Right lobe of liver (tissue), 6 donors: ENCODE measurements at regions not wholly inside any gene's neighbourhood (a gene's known extent, or its start where the extent isn't known, plus 50 kb on each side); places are given as distances from the start of the nearest gene placed in this dataset.

Experiments
- ATAC-seq, 4 donors: fragments of 200-7000 bp; cut with Tn5 transposase; one replicate each; pipeline ENCODE4 v1.9.1; 2020; ENCODE audit warnings: mild to moderate bottlenecking in 4 of 4, moderate library complexity in 4 of 4
- DNase-seq, 3 donors: peaks; one replicate each; pipeline ENCODE4 v3.0.0-alpha.2; 2020
- H3K27ac ChIP-seq, 3 donors: fragments of 200-600 bp; one replicate each; pipeline ENCODE4 v1.8.0; 2022
- H3K27me3 ChIP-seq, 2 donors: fragments of 200-600 bp; one replicate each; pipeline ENCODE4 v1.8.0; 2022
- H3K36me3 ChIP-seq, 4 donors: fragments of 200-600 bp; sonication (generic) in 1 of 4; one replicate each; pipeline versions ENCODE4 v1.5.1 to v1.8.0; 2017 to 2022; ENCODE audit warnings: control low read depth in 1 of 4
- H3K4me1 ChIP-seq, 4 donors: fragments of 200-600 bp; sonication (generic) in 1 of 4; one replicate each; pipeline versions ENCODE4 v1.5.1 to v1.8.0; 2017 to 2022; ENCODE audit warnings: control low read depth in 1 of 4
- H3K4me3 ChIP-seq, 3 donors: fragments of 200-600 bp; one replicate each; pipeline ENCODE4 v1.8.0; 2022
- H3K9me3 ChIP-seq, 4 donors: fragments of 200-600 bp; sonication (generic) in 1 of 4; one replicate each; pipeline versions ENCODE4 v1.5.1 to v1.8.0; 2017 to 2022; ENCODE audit warnings: control low read depth in 1 of 4
- POLR2A ChIP-seq: fragments of 450-650 bp; IDR thresholded peaks from one replicate; pipeline ENCODE4 v1.6.1; 2017; ENCODE audit warnings: antibody characterized with exemption, mild to moderate bottlenecking
- WGBS: methylation state at CpG from one replicate; pipeline ENCODE4 v1.1.6; 2018; ENCODE audit warnings: low coverage, low lambda C conversion rate; ENCODE audit not compliant: insufficient coverage; ENCODE audit errors: missing lambda C conversion rate; 5-methylcytosine and 5-hydroxymethylcytosine counted together
- intact Hi-C, 2 donors: fragments of 100-400 bp; cut with DNase I; formaldehyde crosslinking; loops; one replicate each; pipeline versions ENCODE4 v1.11.2 to v1.14.1; 2022
- TF ChIP-seq, protein P1 (sequence below), 4 donors: fragments of 200-600 bp in 3 of 4; fragments of 450-650 bp in 1 of 4; IDR thresholded peaks; one replicate each; pipeline versions ENCODE4 v1.5.1 to v1.8.0; 2016 to 2022; ENCODE audit warnings: antibody characterized with exemption in 4 of 4, mild to moderate bottlenecking in 2 of 4
- donor health status: DM: no; HTN: yes; CAD: no.
- donor health status: DM: no; HTN: no; CAD: no.
- donor health status: DM: no; HTN: no; CAD: no.
- donor health status: DM: no; HTN: yes; CAD: no.
- donor health status: DM: no; HTN: yes; CAD: no.

DNA sequence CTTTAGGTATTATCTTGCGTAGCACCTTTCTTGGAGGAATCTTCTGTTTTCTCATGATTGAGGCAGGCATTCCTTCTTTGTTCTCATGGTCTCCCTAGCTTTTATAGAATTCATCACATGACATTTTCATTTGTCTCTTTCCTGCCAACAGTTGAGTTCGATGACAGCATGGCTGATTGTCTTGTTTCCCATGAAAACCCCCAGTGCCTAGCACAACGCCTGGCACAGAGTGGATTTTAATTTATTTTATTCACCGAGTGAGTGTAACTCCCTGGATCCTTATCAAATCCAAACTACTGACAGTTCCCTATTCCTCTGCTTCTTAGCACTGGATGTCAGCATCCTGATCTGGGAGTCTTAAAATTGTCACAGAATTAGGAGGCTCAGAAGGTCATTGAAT, 182.6 kb downstream of the SUDS3 start:
- Histone ChIP-seq H3K36me3 (no peaks in the 10 kb centered on the region), H3K9me3 (no peaks in the 10 kb centered on the region), H3K4me1 (no peaks in the 10 kb centered on the region), H3K4me3 (no peak overlapping the region), H3K27ac (no peak overlapping the region), H3K27me3 (no peaks in the 10 kb centered on the region)
- TF ChIP-seq, protein P1, sequence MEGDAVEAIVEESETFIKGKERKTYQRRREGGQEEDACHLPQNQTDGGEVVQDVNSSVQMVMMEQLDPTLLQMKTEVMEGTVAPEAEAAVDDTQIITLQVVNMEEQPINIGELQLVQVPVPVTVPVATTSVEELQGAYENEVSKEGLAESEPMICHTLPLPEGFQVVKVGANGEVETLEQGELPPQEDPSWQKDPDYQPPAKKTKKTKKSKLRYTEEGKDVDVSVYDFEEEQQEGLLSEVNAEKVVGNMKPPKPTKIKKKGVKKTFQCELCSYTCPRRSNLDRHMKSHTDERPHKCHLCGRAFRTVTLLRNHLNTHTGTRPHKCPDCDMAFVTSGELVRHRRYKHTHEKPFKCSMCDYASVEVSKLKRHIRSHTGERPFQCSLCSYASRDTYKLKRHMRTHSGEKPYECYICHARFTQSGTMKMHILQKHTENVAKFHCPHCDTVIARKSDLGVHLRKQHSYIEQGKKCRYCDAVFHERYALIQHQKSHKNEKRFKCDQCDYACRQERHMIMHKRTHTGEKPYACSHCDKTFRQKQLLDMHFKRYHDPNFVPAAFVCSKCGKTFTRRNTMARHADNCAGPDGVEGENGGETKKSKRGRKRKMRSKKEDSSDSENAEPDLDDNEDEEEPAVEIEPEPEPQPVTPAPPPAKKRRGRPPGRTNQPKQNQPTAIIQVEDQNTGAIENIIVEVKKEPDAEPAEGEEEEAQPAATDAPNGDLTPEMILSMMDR (IDR thresholded peaks at IDR 0.05) = no peak
- no peak for TF ChIP-seq POLR2A
- intact Hi-C loops = no loop called here
- ATAC-seq (no peak), DNase-seq (no peak)
- WGBS = 56% methylated on average over 4 of the region's 4 CpGs

DNA sequence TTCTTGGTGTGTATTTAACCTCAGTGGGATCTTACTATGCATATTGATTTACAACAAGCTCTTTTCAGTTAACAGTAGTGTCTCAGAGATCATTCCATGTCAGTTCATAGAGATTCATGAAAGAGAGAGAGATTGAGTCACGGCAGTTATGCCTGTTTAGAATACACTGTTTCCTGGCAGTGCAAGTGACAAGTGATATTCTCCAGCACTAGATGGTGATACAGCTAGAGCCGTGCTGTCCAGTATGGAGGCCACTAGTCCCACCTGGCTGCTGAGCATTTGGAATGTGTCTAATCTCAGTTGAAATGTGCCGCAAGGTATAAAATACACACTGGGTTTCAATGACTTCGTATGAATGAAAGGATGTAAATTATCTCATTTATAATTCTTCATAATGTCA, 184.4 kb downstream of the SUDS3 start:
- Histone ChIP-seq H3K36me3 (no peaks in the 10 kb centered on the region), H3K27me3 (no peaks in the 10 kb centered on the region), H3K27ac (no peak overlapping the region), H3K9me3 (no peaks in the 10 kb centered on the region), H3K4me3 (no peak overlapping the region), H3K4me1 (no peaks in the 10 kb centered on the region)
- 58% methylated on average over 4 of the region's 4 CpGs for WGBS
- TF ChIP-seq, protein P1 (IDR thresholded peaks at IDR 0.05) = no peak
- TF ChIP-seq POLR2A = no peak
- ATAC-seq (no peak), DNase-seq (no peak)
- intact Hi-C loops = no loop called here

GRCh38 chr12:118571730-118572129, 195.4 kb downstream of the SUDS3 start:
- no peak for TF ChIP-seq POLR2A
- TF ChIP-seq, protein P1 (IDR thresholded peaks at IDR 0.05) = no peak
- DNase-seq (no peak), ATAC-seq (no peak)
- no peaks in the 10 kb centered on the region for H3K36me3 ChIP-seq
- H3K27me3 ChIP-seq = no peaks in the 10 kb centered on the region
- no peaks in the 10 kb centered on the region for H3K9me3 ChIP-seq
- H3K27ac ChIP-seq = no peak overlapping the region
- H3K4me3 ChIP-seq = no peak overlapping the region
- 60% methylated on average over 3 of the region's 5 CpGs for WGBS
- intact Hi-C loops = no loop called here
- no peaks in the 10 kb centered on the region for H3K4me1 ChIP-seq

DNA sequence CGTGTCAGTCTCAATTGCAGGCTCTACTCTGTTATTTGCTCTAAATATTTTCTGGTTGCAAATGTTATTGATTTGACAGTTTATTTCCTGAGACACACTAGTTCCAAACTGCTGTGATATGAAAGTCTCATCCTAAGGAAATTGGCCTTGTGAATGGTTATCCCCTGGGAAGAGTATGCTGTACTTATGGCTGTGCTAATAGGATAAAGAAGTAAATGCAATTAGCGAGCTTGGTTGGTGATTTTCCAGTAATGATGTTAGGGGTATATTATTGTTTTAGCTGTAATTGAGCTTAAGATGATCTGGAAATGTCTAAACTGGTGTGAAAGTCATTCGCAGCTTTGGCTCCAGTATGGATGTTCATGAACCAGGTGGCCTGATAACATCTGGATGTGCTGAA, 197.9 kb downstream of the SUDS3 start:
- Histone ChIP-seq H3K27me3 (no peaks in the 10 kb centered on the region), H3K4me1 (no peaks in the 10 kb centered on the region), H3K27ac (no peak overlapping the region), H3K36me3 (no peaks in the 10 kb centered on the region), H3K4me3 (no peak overlapping the region), H3K9me3 (no peaks in the 10 kb centered on the region)
- ATAC-seq = no peak
- no peak for TF ChIP-seq POLR2A
- TF ChIP-seq, protein P1 (IDR thresholded peaks at IDR 0.05) = no peak
- no peak for DNase-seq
- 41% methylated on average over 2 of the region's 3 CpGs for WGBS
- intact Hi-C loops = no loop called here

DNA sequence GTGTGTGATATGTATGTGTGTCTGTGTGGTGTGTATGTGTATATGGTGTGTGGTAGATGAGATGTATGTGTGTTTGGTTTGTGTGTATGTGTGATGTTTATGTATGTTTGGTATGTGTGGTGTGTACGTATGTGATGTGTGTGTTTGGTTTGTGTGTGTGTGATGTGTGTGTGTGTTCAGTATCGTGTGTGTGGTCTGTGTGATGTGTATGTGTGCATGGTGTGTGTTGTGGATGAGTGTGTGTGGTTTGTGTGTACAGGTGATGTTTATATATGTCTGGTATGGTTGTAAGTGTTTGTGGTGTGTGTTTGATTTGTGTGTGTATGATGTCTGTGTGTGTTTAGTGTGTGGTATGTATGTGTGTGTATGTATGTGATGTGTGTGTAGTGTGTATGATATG, 199.4 kb downstream of the SUDS3 start:
- Histone ChIP-seq H3K36me3 (no peaks in the 10 kb centered on the region), H3K9me3 (no peaks in the 10 kb centered on the region), H3K27ac (no peak overlapping the region), H3K4me1 (no peaks in the 10 kb centered on the region), H3K4me3 (no peak overlapping the region), H3K27me3 (no peaks in the 10 kb centered on the region)
- TF ChIP-seq, protein P1 (IDR thresholded peaks at IDR 0.05) = no peak
- no peak for TF ChIP-seq POLR2A
- intact Hi-C loops = no loop called here
- 67% methylated on average over 2 of the region's 2 CpGs for WGBS
- ATAC-seq (no peak), DNase-seq (no peak)
